CD4-positive, alpha-beta memory T cell (primary cell): ENCODE measurements at regions not wholly inside any gene's neighbourhood (a gene's known extent, or its start where the extent isn't known, plus 50 kb on each side); places are given as distances from the start of the nearest gene placed in this dataset.

Experiments used
- CTCF ChIA-PET: fragments of 350-600 bp; sonication (Branson Sonifier 250); formaldehyde crosslinking; loops from one replicate; lab custom pipeline; 2021; ENCODE audit warnings: inconsistent platforms; ENCODE audit not compliant: partially characterized antibody; lab: Charles Lee
- POLR2A ChIA-PET: fragments of 350-600 bp; sonication (Branson Sonifier 250); formaldehyde crosslinking; loops from one replicate; lab custom pipeline; 2021; ENCODE audit not compliant: partially characterized antibody; lab: Charles Lee
- DNase-seq, 5 donors: peaks; one replicate each; pipeline versions ENCODE4 v3.0.0 to v3.0.0-alpha.2; 2020 to 2022; ENCODE audit warnings: mixed read lengths in 1 of 5
- H3K27ac ChIP-seq: one replicate; pipeline ENCODE4 v1.7.0; 2013; ENCODE audit warnings: low read depth, low read length
- H3K27me3 ChIP-seq: 2 replicates; pipeline ENCODE4 v1.7.0; 2013; ENCODE audit warnings: mild to moderate bottlenecking, low read length, moderate library complexity; ENCODE audit not compliant: insufficient read depth
- H3K36me3 ChIP-seq: 2 replicates; pipeline ENCODE4 v1.7.0; 2013; ENCODE audit warnings: mild to moderate bottlenecking, low read length, moderate library complexity; ENCODE audit not compliant: insufficient read depth
- H3K4me1 ChIP-seq: 2 replicates; pipeline ENCODE4 v1.7.0; 2013; ENCODE audit warnings: mild to moderate bottlenecking, low read length, moderate library complexity; ENCODE audit not compliant: insufficient read depth
- H3K4me3 ChIP-seq, 2 donors: one replicate each; pipeline ENCODE4 v1.7.0; 2013; ENCODE audit warnings: low read length in 2 of 2, mild to moderate bottlenecking in 1 of 2
- H3K9me3 ChIP-seq, 2 donors: one replicate each; pipeline ENCODE4 v1.7.0; 2013; ENCODE audit warnings: low read length in 2 of 2, control low read depth in 1 of 2; ENCODE audit not compliant: control insufficient read depth in 1 of 2
- H3K27ac Mint-ChIP-seq, 7 donors: one replicate each; pipeline ENCODE4 v1.8.0; 2020 to 2021; ENCODE audit warnings: mixed read lengths in 7 of 7, mild to moderate bottlenecking in 6 of 7, inconsistent platforms in 3 of 7, moderate library complexity in 3 of 7
- H3K27me3 Mint-ChIP-seq, 2 donors: one replicate each; pipeline ENCODE4 v1.8.0; 2020 to 2021; ENCODE audit warnings: mixed read lengths in 2 of 2
- H3K36me3 Mint-ChIP-seq, 2 donors: one replicate each; pipeline ENCODE4 v1.8.0; 2020 to 2021; ENCODE audit warnings: mixed read lengths in 2 of 2, inconsistent platforms in 1 of 2, mild to moderate bottlenecking in 1 of 2
- H3K4me1 Mint-ChIP-seq, 4 donors: one replicate each; pipeline ENCODE4 v1.8.0; 2020 to 2021; ENCODE audit warnings: mixed read lengths in 4 of 4, mild to moderate bottlenecking in 1 of 4
- H3K4me3 Mint-ChIP-seq, 8 donors: one replicate each; pipeline ENCODE4 v1.8.0; 2020 to 2021; ENCODE audit warnings: mixed read lengths in 8 of 8, mild to moderate bottlenecking in 7 of 8, moderate library complexity in 6 of 8, inconsistent platforms in 3 of 8
- H3K9me3 Mint-ChIP-seq, 8 donors: one replicate each; pipeline ENCODE4 v1.8.0; 2020 to 2021; ENCODE audit warnings: mixed read lengths in 8 of 8, mild to moderate bottlenecking in 5 of 8, inconsistent platforms in 3 of 8, moderate library complexity in 1 of 8
- intact Hi-C: fragments of 100-400 bp; cut with micrococcal nuclease; formaldehyde crosslinking; loops from one replicate; pipeline ENCODE4 v1.15.1; 2023

GRCh38 chr20:60888771-60889170 is 363.3 kb upstream of the CDH4 start:
- H3K4me1 Mint-ChIP-seq = no peaks in the 10 kb centered on the region
- CTCF ChIA-PET = interaction anchor here (1.0 kb wide), 1 partner anchor 9 kb away, joined by 3 read pairs; no protein-coding TSS in a partner anchor
- no peak overlapping the region for H3K4me3 ChIP-seq
- H3K27me3 Mint-ChIP-seq = no peaks in the 10 kb centered on the region
- H3K9me3 ChIP-seq = no peaks in the 10 kb centered on the region
- intact Hi-C loops = no loop called here
- H3K4me1 ChIP-seq = no peaks in the 10 kb centered on the region
- no peak for DNase-seq
- H3K27me3 ChIP-seq = no peaks in the 10 kb centered on the region
- no peaks in the 10 kb centered on the region for H3K36me3 Mint-ChIP-seq
- no peaks in the 10 kb centered on the region for H3K36me3 ChIP-seq
- POLR2A ChIA-PET = no interaction called here
- no peak overlapping the region for H3K27ac Mint-ChIP-seq
- H3K9me3 Mint-ChIP-seq = no peaks in the 10 kb centered on the region
- H3K4me3 Mint-ChIP-seq = no peak overlapping the region
- H3K27ac ChIP-seq = no peak overlapping the region

- Mint-ChIP-seq H3K9me3 (no peaks in the 10 kb centered on the region), H3K4me1 (no peaks in the 10 kb centered on the region), H3K27me3 (no peaks in the 10 kb centered on the region), H3K4me3 (no peak overlapping the region), H3K27ac (no peak overlapping the region), H3K36me3 (no peaks in the 10 kb centered on the region)
- ChIA-PET CTCF (no interaction called here), POLR2A (no interaction called here)
- Histone ChIP-seq H3K4me1 (no peaks in the 10 kb centered on the region), H3K9me3 (no peaks in the 10 kb centered on the region), H3K36me3 (no peaks in the 10 kb centered on the region), H3K27me3 (no peaks in the 10 kb centered on the region), H3K27ac (no peak overlapping the region), H3K4me3 (no peak overlapping the region)
- intact Hi-C loops = no loop called here
- no peak for DNase-seq
Measured at GRCh38 chr20:60892095-60892813, 359.8 kb upstream of the CDH4 start.

GRCh38 chr20:60894091-60894490 is 358.0 kb upstream of the CDH4 start:
- Histone ChIP-seq H3K4me1 (no peaks in the 10 kb centered on the region), H3K36me3 (no peaks in the 10 kb centered on the region), H3K27ac (no peak overlapping the region), H3K4me3 (no peak overlapping the region), H3K27me3 (no peaks in the 10 kb centered on the region), H3K9me3 (no peaks in the 10 kb centered on the region)
- H3K27ac Mint-ChIP-seq = no peak overlapping the region
- H3K4me1 Mint-ChIP-seq = no peaks in the 10 kb centered on the region
- no peaks in the 10 kb centered on the region for H3K27me3 Mint-ChIP-seq
- no peak for DNase-seq
- ChIA-PET POLR2A (no interaction called here), CTCF (no interaction called here)
- H3K4me3 Mint-ChIP-seq = no peak overlapping the region
- intact Hi-C loops = no loop called here
- H3K36me3 Mint-ChIP-seq = no peaks in the 10 kb centered on the region
- H3K9me3 Mint-ChIP-seq = no peaks in the 10 kb centered on the region

GRCh38 chr20:60895363-60896079 is 356.5 kb upstream of the CDH4 start:
- Histone ChIP-seq H3K4me3 (no peak overlapping the region), H3K36me3 (no peaks in the 10 kb centered on the region), H3K27me3 (no peaks in the 10 kb centered on the region), H3K9me3 (no peaks in the 10 kb centered on the region), H3K4me1 (no peaks in the 10 kb centered on the region), H3K27ac (no peak overlapping the region)
- ChIA-PET POLR2A (no interaction called here), CTCF (no interaction called here)
- Mint-ChIP-seq H3K4me3 (no peak overlapping the region), H3K4me1 (no peaks in the 10 kb centered on the region), H3K9me3 (peaks cover 0 to 3% (median 0%) of the 10 kb centered on the region in 8 donors), H3K27me3 (no peaks in the 10 kb centered on the region), H3K27ac (no peak overlapping the region), H3K36me3 (no peaks in the 10 kb centered on the region)
- DNase-seq = no peak
- intact Hi-C loops = no loop called here

- Mint-ChIP-seq H3K4me3 (no peak overlapping the region), H3K27me3 (no peaks in the 10 kb centered on the region), H3K27ac (no peak overlapping the region), H3K9me3 (peaks cover 0 to 8% (median 5%) of the 10 kb centered on the region in 8 donors), H3K36me3 (no peaks in the 10 kb centered on the region), H3K4me1 (no peaks in the 10 kb centered on the region)
- intact Hi-C loops = no loop called here
- no peak overlapping the region for H3K27ac ChIP-seq
- H3K27me3 ChIP-seq = no peaks in the 10 kb centered on the region
- H3K36me3 ChIP-seq = no peaks in the 10 kb centered on the region
- CTCF ChIA-PET = interaction anchor here (1.2 kb wide), 1 partner anchor 9 kb away, joined by 3 read pairs; no protein-coding TSS in a partner anchor
- POLR2A ChIA-PET = no interaction called here
- DNase-seq = no peak
- no peak overlapping the region for H3K4me3 ChIP-seq
- no peaks in the 10 kb centered on the region for H3K4me1 ChIP-seq
- no peaks in the 10 kb centered on the region for H3K9me3 ChIP-seq
Measured at GRCh38 chr20:60897976-60898375, 354.1 kb upstream of the CDH4 start.

GRCh38 chr20:60899320-60899719 is 352.7 kb upstream of the CDH4 start:
- no peak for DNase-seq
- ChIA-PET POLR2A (no interaction called here), CTCF (no interaction called here)
- no peak overlapping the region for H3K27ac Mint-ChIP-seq
- no peaks in the 10 kb centered on the region for H3K36me3 ChIP-seq
- H3K9me3 ChIP-seq = no peaks in the 10 kb centered on the region
- H3K4me3 ChIP-seq = no peak overlapping the region
- H3K27ac ChIP-seq = no peak overlapping the region
- H3K4me3 Mint-ChIP-seq = no peak overlapping the region
- H3K36me3 Mint-ChIP-seq = no peaks in the 10 kb centered on the region
- intact Hi-C loops = no loop called here
- no peaks in the 10 kb centered on the region for H3K27me3 Mint-ChIP-seq
- H3K9me3 Mint-ChIP-seq = peaks cover 0 to 9% (median 5%) of the 10 kb centered on the region in 8 donors
- H3K4me1 ChIP-seq = no peaks in the 10 kb centered on the region
- no peaks in the 10 kb centered on the region for H3K4me1 Mint-ChIP-seq
- H3K27me3 ChIP-seq = no peaks in the 10 kb centered on the region

GRCh38 chr20:60900618-60901017 is 351.4 kb upstream of the CDH4 start:
- ChIA-PET POLR2A (no interaction called here), CTCF (no interaction called here)
- H3K36me3 ChIP-seq = no peaks in the 10 kb centered on the region
- Mint-ChIP-seq H3K27ac (no peak overlapping the region), H3K4me3 (no peak overlapping the region), H3K4me1 (no peaks in the 10 kb centered on the region), H3K27me3 (no peaks in the 10 kb centered on the region), H3K9me3 (peaks cover 0 to 9% (median 5%) of the 10 kb centered on the region in 8 donors), H3K36me3 (no peaks in the 10 kb centered on the region)
- H3K27ac ChIP-seq = no peak overlapping the region
- intact Hi-C loops = no loop called here
- no peaks in the 10 kb centered on the region for H3K27me3 ChIP-seq
- DNase-seq = no peak
- no peaks in the 10 kb centered on the region for H3K4me1 ChIP-seq
- H3K4me3 ChIP-seq = no peak overlapping the region
- no peaks in the 10 kb centered on the region for H3K9me3 ChIP-seq
